ENCODE measurements at regions not wholly inside any gene's neighbourhood (a gene's known extent, or its start where the extent isn't known, plus 50 kb on each side); places are given as distances from the start of the nearest gene placed in this dataset.
"Not testable (repeated sequence)": the region's sequence is repeated elsewhere in the genome, so short reads cannot be mapped to it uniquely, and the experiment has no call there.

- Histone ChIP-seq H3K9me3 (no peaks in the 10 kb centered on the region), H3K36me3 (no peaks in the 10 kb centered on the region), H3K4me1 (replicated peaks) (no peaks in the 10 kb centered on the region), H3K27me3 (replicated peaks; ENCODE audit: insufficient read depth) (no peaks in the 10 kb centered on the region), H3K27ac (no peak overlapping the region), H3K4me3 (no peak overlapping the region)
- TF ChIP-seq POLR2AphosphoS5 (IDR thresholded peaks at IDR 0.05) (no peak), CTCF (IDR thresholded peaks at IDR 0.05) (no peak), POLR2A (IDR thresholded peaks at IDR 0.05) (no peak)
- intact Hi-C loops (cut with DNase I) = no loop called here
- DNase-seq (ENCODE audit: low spot score) = no peak
Measured at GRCh38 chrX:124268099-124268498, 64.4 kb upstream of the TEX13D start.

GRCh38 chrX:124269881-124270280, 62.6 kb upstream of the TEX13D start:
- no peaks in the 10 kb centered on the region for H3K4me1 ChIP-seq (replicated peaks)
- DNase-seq (ENCODE audit: low spot score) = no peak
- no peak overlapping the region for H3K27ac ChIP-seq
- no peaks in the 10 kb centered on the region for H3K36me3 ChIP-seq
- H3K9me3 ChIP-seq = no peaks in the 10 kb centered on the region
- H3K4me3 ChIP-seq = no peak overlapping the region
- TF ChIP-seq POLR2AphosphoS5 (IDR thresholded peaks at IDR 0.05) = no peak
- TF ChIP-seq CTCF (IDR thresholded peaks at IDR 0.05) = no peak
- no peak for TF ChIP-seq POLR2A (IDR thresholded peaks at IDR 0.05)
- 65% methylated on average over 2 of the region's 2 CpGs for WGBS
- intact Hi-C loops (cut with DNase I) = no loop called here
- no peaks in the 10 kb centered on the region for H3K27me3 ChIP-seq (replicated peaks; ENCODE audit: insufficient read depth)

- H3K4me1 ChIP-seq (replicated peaks); DNase-seq (ENCODE audit: low spot score); H3K36me3 ChIP-seq; H3K9me3 ChIP-seq; H3K27me3 ChIP-seq (replicated peaks; ENCODE audit: insufficient read depth); H3K27ac ChIP-seq; H3K4me3 ChIP-seq; intact Hi-C loops (cut with DNase I): not testable (repeated sequence)
Measured at GRCh38 chrX:124271599-124271998, 60.9 kb upstream of the TEX13D start.

DNA sequence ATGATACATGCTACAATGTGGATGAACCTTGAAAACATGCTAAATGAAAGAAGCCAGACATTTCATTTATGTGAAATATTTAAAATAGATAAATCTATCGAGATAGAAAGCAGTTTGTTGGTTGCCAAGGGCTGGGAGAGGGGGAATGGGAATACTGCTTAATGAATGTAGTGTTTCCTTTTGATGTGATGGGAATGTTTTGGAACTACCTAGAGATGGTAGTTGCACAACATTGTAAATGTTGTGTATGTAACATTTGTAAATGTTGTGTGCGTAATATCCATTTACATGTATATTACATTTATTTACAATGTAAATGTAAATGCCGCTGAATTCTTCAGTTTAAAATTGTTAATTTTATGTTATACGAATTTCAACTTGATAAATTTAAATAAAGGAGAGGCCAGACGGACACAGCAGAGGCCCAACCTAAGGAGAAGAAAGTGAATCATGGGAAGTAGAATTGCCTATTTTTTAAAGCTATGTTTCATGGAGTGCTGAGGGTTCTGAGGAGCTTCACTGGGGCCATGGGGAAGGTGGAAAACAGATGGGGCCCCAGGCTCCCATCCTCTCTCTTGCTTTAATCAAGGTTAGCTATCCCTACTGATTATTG, 60.0 kb upstream of the TEX13D start:
- WGBS = 98% methylated on average over 5 of the region's 5 CpGs
- Histone ChIP-seq H3K27ac (no peak overlapping the region), H3K27me3 (replicated peaks; ENCODE audit: insufficient read depth) (no peaks in the 10 kb centered on the region), H3K4me1 (replicated peaks) (no peaks in the 10 kb centered on the region), H3K4me3 (no peak overlapping the region), H3K36me3 (no peaks in the 10 kb centered on the region), H3K9me3 (no peaks in the 10 kb centered on the region)
- no peak for DNase-seq (ENCODE audit: low spot score)
- intact Hi-C loops (cut with DNase I) = no loop called here
- no peak for TF ChIP-seq CTCF (IDR thresholded peaks at IDR 0.05)

DNA sequence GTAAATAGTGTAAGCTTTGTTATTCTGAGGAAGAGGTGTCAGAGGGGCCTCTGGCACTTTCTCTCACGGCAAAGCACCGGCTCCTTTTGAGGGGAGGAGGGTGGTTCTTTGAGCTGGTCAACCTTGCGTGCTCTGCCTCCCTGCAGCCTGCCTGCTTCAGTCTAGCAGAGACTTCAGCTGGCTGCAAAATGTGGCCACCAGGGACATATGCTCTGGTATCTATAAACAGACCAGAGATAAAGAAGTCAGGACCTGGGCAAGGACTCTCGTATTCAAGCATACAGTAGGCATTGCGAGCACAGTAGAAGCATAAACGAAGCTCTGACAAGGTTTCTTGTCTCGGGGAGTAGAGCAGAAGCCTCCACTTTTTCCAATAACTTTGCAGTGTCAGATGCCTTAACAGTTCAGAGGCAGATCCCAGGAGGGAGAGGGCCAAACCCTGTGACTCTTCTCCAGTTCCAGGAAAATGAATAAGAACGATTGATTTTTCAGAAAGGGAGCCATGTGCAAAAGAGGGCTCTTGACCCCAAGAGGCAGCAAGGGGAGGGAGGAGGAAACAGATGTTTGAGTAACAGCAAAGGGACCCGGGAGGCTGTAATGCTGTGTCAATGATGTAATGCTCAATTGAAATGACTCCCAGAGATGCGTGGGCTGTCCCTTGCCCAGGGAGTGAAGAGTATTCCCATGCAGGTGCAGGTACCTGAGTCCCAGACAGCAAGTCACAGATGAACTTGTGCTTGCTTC, 57.9 kb upstream of the TEX13D start:
- H3K4me3 ChIP-seq = no peak overlapping the region
- intact Hi-C loops (cut with DNase I) = no loop called here

More for the DNA sequence above, 57.9 kb upstream of the TEX13D start:
- Histone ChIP-seq H3K27me3 (replicated peaks; ENCODE audit: insufficient read depth) (no peaks in the 10 kb centered on the region), H3K36me3 (no peaks in the 10 kb centered on the region), H3K4me1 (replicated peaks) (no peaks in the 10 kb centered on the region), H3K9me3 (no peaks in the 10 kb centered on the region), H3K27ac (no peak overlapping the region)
- TF ChIP-seq POLR2A (IDR thresholded peaks at IDR 0.05) = no peak
- no peak for TF ChIP-seq POLR2AphosphoS5 (IDR thresholded peaks at IDR 0.05)
- TF ChIP-seq CTCF (IDR thresholded peaks at IDR 0.05) = no peak
- 57% methylated on average over 10 of the region's 10 CpGs for WGBS
- no peak for DNase-seq (ENCODE audit: low spot score)
